NCI-H1694 treated with DMSO at 0.1 percent for 48 hours (cell line): ENCODE measurements at regions not wholly inside any gene's neighbourhood (a gene's known extent, or its start where the extent isn't known, plus 50 kb on each side); places are given as distances from the start of the nearest gene placed in this dataset.
A peak's percentile ranks its signal among the peaks of the same experiment; 100 is the strongest.

Experiments
- DNase-seq: peaks from one replicate; lab custom pipeline; 2025; lab: John Stamatoyannopoulos, UW

- DNase-seq, result no peak
Measured at GRCh38 chr12:132407451-132407961, 78.1 kb upstream of the GALNT9 start.

- DNase-seq, result no peak
Measured at GRCh38 chr12:132406493-132407450, 77.4 kb upstream of the GALNT9 start.

DNA sequence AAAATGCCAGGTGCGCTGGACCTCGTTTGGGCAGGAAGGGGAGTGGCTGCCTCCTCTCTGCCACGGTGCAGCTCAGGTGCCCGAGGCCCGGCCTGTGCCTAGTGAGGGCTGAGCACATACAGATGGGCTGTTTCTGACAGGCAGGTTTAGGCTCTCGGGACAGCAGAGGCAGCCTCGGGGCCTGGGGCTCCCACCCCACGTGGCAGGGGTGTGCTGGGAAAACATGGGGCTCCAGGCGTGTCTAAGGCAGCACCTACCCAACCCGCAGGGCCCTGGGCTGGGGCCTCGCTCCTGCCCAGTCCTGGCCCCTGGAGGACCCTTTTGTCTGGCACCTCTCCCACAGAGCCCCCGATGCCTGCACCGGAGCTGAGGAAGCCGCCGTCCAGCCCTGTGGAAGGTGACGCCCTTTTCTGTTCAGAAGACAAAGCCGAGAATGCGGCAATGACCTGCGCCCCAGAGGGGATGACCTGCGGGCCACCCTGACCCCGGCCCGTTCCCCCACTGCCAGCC is 76.4 kb upstream of the GALNT9 start:
- DNase-seq, result no peak

- DNase-seq, result no peak
Measured at GRCh38 chr12:132404951-132405741, 75.8 kb upstream of the GALNT9 start.

- DNase-seq, result no peak
Measured at GRCh38 chr12:132404435-132404855, 75.1 kb upstream of the GALNT9 start.

- no peak for DNase-seq
Measured at GRCh38 chr12:132403636-132404434, 74.4 kb upstream of the GALNT9 start.

- DNase-seq, result no peak
Measured at GRCh38 chr12:132402831-132403416, 73.5 kb upstream of the GALNT9 start.

- DNase-seq, result no peak
Measured at GRCh38 chr12:132401982-132402381, 72.6 kb upstream of the GALNT9 start.

DNA sequence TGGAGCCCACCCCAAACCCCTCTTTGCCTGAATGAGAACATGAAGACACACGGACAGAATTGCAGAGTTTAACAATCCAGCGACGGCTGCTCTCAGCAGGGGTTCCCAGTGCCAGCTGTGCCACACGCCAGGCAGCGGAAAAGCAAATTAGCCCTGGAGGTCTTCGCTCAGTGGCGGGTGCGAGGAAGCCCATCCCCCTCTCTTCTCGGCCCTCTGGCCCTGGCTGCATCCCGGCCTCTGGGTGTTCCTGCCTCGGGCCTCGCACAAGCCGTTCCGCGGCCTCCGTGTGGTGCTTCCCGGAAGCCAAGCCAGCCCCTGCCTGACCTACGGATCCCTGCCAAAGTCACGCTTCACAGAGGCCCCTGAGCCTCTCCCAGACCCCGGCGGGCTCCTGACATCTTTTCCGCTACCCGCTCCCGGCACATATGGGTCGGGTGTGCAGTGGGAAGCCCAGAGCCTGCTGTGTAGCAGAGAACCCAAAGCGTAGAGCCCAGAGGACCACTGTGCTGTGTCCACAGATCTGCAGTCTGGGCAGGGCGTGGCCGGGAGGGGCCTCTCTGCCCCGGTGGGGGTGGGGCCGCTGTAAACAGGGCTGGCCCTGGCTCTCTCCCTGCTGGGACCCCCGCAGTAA is 70.7 kb upstream of the GALNT9 start:
- DNase-seq, result peak; percentile 22

DNA sequence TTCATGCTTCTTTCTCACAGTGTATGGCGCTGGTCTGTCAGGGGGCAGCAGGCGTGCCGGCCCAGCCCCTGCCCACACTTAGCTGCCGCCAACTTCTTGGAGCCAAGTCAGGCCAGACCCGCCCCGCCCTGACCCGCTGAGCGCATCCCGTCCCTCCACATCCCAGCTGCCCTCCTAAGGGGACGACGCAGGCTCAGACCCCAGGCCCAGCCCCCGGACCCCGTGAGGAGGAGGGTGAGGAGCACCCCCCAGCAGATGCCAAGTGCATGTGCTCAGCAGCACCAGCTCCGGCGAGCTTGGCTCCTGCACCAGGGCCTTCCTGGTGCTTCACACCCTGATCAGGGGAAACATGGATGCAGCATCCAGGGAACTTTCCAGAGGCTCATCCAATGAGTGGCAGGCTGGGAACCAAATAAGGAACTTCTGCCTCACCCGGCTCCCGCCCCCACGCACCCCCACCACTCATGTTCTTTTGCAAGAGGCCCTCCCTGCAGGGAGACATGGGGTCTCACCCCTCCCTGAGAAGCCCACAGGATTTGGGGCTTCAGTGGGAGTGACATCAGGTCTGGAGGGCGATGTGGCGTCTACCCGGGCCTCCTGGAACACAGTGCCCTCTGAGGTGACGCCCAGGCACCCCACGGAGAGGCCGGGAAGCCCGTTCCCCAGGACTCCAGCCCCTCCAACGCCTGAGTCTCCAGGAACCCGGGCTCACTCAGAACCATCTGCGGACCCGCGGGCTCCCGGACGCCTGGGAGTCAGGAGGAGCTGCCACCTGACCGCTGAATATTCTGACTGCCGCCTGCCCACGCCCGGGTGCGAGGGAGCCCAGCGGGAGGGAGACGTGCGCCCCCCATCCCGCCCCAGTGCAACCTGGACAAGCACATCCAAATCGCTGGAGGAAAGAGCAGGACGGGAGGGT is 70.0 kb upstream of the GALNT9 start:
- DNase-seq, result no peak

GRCh38 chr12:132398386-132398991 is 69.1 kb upstream of the GALNT9 start:
- no peak for DNase-seq

DNA sequence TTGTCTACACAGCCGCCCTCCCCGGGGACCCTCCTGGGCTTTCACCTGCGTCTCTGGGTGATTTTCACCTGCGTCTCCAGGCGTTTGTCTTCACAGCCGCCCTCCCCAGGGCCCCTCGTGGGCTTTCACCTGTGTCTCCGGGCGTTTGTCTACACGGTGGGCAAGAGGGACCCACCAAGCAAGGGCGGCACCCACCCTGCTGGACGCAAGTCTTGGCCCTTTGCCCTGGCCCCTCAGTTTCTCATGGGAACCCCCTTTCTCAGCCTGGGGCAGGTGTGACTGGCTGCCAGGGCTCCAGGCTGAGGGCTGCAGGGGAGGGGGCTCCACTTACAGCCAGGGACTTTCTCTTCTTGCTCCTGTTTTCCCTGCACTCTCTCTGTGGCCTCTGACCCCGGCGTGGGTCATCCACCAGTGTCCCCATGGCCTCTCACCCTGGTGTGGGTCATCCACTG is 68.6 kb upstream of the GALNT9 start:
- no peak for DNase-seq

GRCh38 chr12:132397152-132397933 is 68.0 kb upstream of the GALNT9 start:
- DNase-seq, result no peak

GRCh38 chr12:132396657-132397056 is 67.3 kb upstream of the GALNT9 start:
- no peak for DNase-seq

GRCh38 chr12:132395908-132396305 is 66.5 kb upstream of the GALNT9 start:
- no peak for DNase-seq

- no peak for DNase-seq
Measured at GRCh38 chr12:132395192-132395907, 66.0 kb upstream of the GALNT9 start.
